GM12891 (cell line): ENCODE measurements at regions not wholly inside any gene's neighbourhood (a gene's known extent, or its start where the extent isn't known, plus 50 kb on each side); places are given as distances from the start of the nearest gene placed in this dataset.

Experiments
- PAX5 ChIP-seq: IDR thresholded peaks from 2 replicates; pipeline ENCODE4 v1.6.1; 2011; ENCODE audit warnings: low read length, moderate library complexity, mild to moderate bottlenecking; ENCODE audit not compliant: insufficient read depth, severe bottlenecking
- POLR2A ChIP-seq: IDR thresholded peaks from 2 replicates; pipeline ENCODE4 v1.6.1; 2011; ENCODE audit warnings: low read depth, low read length, control low read depth
- POLR2AphosphoS5 ChIP-seq: IDR thresholded peaks from 2 replicates; pipeline ENCODE4 v1.6.1; 2011; ENCODE audit warnings: low read depth, low read length, control low read depth
- SPI1 ChIP-seq: IDR thresholded peaks from 2 replicates; pipeline ENCODE4 v1.6.1; 2011; ENCODE audit warnings: low read depth, low read length, control low read depth
- TAF1 ChIP-seq: IDR thresholded peaks from 2 replicates; pipeline ENCODE4 v1.6.1; 2011; ENCODE audit warnings: low read depth, low read length, control low read depth

- TF ChIP-seq PAX5 (no peak), POLR2A (no peak), TAF1 (no peak), POLR2AphosphoS5 (no peak), SPI1 (no peak)
These were observed 375.2 kb downstream of the MAGEE1 start for GRCh38 chrX:76802708-76803107.
